GM18505 (cell line): ENCODE measurements at regions not wholly inside any gene's neighbourhood (a gene's known extent, or its start where the extent isn't known, plus 50 kb on each side); places are given as distances from the start of the nearest gene placed in this dataset.
A peak's percentile ranks its signal among the peaks of the same experiment; 100 is the strongest.
"Not testable (repeated sequence)": the region's sequence is repeated elsewhere in the genome, so short reads cannot be mapped to it uniquely, and the experiment has no call there.

ENCODE experiments used
- ATAC-seq: cut with Tn5 transposase; IDR thresholded peaks from one replicate; pipeline ENCODE4 v1.9.1; 2021; ENCODE audit not compliant: unreplicated experiment
- POLR2A ChIP-seq: IDR thresholded peaks from 4 replicates; pipeline ENCODE4 v1.6.1; 2011; ENCODE audit warnings: borderline replicate concordance; ENCODE audit not compliant: insufficient read depth, insufficient read length; ENCODE audit errors: extremely low read depth

GRCh38 chr4:27685947-27686346, 825.3 kb downstream of the STIM2 start:
- TF ChIP-seq POLR2A = no peak
- no peak for ATAC-seq

GRCh38 chr4:27692158-27692557, 831.5 kb downstream of the STIM2 start:
- peak; percentile 96 for ATAC-seq
- TF ChIP-seq POLR2A = no peak

- ATAC-seq = no peak
- TF ChIP-seq POLR2A = no peak
Observed at GRCh38 chr4:27692868-27693634, 832.4 kb downstream of the STIM2 start.

- not testable (repeated sequence) for ATAC-seq
Observed at GRCh38 chr4:27696257-27696656, 835.6 kb downstream of the STIM2 start.

GRCh38 chr4:27701606-27702005, 841.0 kb downstream of the STIM2 start:
- no peak for TF ChIP-seq POLR2A

GRCh38 chr4:27702730-27703431, 842.2 kb downstream of the STIM2 start:
- TF ChIP-seq POLR2A = no peak
- no peak for ATAC-seq

More at GRCh38 chr4:27701606-27702005, 841.0 kb downstream of the STIM2 start:
- no peak for ATAC-seq

GRCh38 chr4:27703771-27704170, 843.1 kb downstream of the STIM2 start:
- no peak for ATAC-seq
- TF ChIP-seq POLR2A = no peak

- TF ChIP-seq POLR2A = no peak
- no peak for ATAC-seq
Observed at GRCh38 chr4:27711041-27711440, 850.4 kb downstream of the STIM2 start.

- ATAC-seq = no peak
- no peak for TF ChIP-seq POLR2A
Observed at GRCh38 chr4:27714073-27714472, 853.4 kb downstream of the STIM2 start.

GRCh38 chr4:27716693-27717430, 856.2 kb downstream of the STIM2 start:
- ATAC-seq = no peak
- TF ChIP-seq POLR2A = no peak

- ATAC-seq = no peak
- TF ChIP-seq POLR2A = no peak
Observed at GRCh38 chr4:27717431-27717755, 856.8 kb downstream of the STIM2 start.

GRCh38 chr4:27720010-27720766, 859.5 kb downstream of the STIM2 start:
- no peak for TF ChIP-seq POLR2A
- ATAC-seq = no peak

- ATAC-seq = no peak
- no peak for TF ChIP-seq POLR2A
Observed at GRCh38 chr4:27721193-27721592, 860.6 kb downstream of the STIM2 start.
